GM19452 (cell line): ENCODE measurements at regions not wholly inside any gene's neighbourhood (a gene's known extent, or its start where the extent isn't known, plus 50 kb on each side); places are given as distances from the start of the nearest gene placed in this dataset.
A peak's percentile ranks its signal among the peaks of the same experiment; 100 is the strongest.
"Not testable (repeated sequence)": the region's sequence is repeated elsewhere in the genome, so short reads cannot be mapped to it uniquely, and the experiment has no call there.

Experiments used
- ATAC-seq: cut with Tn5 transposase; IDR thresholded peaks from one replicate; pipeline ENCODE4 v1.9.1; 2021; ENCODE audit not compliant: unreplicated experiment

- no peak for ATAC-seq
These were observed 186.0 kb upstream of the SOX6 start for GRCh38 chr11:16542353-16542752.

DNA sequence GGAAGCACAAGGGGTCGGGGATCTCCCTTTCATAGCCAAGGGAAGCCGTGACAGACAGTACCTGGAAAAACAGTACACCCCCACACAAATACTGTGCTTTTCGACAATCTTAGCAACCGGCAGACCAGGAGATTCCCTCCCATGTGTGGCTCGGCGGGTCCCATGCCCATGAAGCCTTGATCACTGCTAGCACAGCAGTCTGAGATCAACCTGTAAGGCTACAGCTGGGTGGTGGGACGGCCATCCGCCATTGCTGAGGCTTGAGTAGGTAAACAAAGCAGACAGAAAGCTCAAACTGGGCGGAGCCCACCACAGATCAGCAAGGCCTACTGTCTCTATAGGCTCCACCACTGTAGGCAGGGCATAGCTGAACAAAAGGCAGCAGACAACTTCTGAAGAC, 180.2 kb upstream of the SOX6 start:
- no peak for ATAC-seq

DNA sequence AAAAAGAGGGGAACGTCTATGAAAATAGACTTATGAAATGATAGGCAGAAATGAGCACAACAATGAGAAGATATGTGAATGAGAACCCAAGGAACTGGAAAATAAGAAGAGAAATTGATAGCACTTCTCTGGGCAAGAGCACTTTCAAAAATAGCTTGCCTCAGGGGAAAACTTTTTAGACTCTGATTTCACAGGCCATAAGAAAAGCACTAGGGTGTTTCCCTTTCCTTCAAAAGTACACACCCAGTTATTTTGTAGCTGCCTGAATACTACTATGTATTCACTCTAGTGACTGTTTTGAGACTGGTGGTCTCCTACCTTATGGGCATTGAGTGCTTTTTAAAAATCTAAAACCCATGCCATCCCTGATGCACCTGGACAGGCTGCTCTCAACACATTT, 172.3 kb upstream of the SOX6 start:
- no peak for ATAC-seq

- ATAC-seq, result no peak
These were observed 171.3 kb upstream of the SOX6 start for GRCh38 chr11:16527525-16528246.

- ATAC-seq, result no peak
These were observed 170.6 kb upstream of the SOX6 start for GRCh38 chr11:16526947-16527346.

DNA sequence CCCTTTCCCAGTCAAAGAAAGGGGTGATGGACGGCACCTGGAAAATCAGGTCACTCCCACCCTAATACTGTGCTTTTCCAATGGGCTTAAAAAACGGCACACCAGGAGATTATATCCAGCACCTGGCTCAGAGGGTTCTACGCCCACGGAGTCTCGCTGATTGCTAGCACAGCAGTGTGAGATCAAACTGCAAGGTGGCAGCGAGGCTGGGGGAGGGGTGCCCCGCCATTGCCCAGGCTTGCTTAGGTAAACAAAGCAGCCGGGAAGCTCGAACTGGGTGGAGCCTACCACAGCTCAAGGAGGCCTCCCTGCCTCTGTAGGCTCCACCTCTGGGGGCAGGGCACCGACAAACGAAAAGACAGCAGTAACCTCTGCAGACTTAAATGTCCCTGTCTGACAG, 164.4 kb upstream of the SOX6 start:
- ATAC-seq, result not testable (repeated sequence)

- peak; percentile 96 for ATAC-seq
These were observed 156.5 kb upstream of the SOX6 start for GRCh38 chr11:16512899-16513241.

DNA sequence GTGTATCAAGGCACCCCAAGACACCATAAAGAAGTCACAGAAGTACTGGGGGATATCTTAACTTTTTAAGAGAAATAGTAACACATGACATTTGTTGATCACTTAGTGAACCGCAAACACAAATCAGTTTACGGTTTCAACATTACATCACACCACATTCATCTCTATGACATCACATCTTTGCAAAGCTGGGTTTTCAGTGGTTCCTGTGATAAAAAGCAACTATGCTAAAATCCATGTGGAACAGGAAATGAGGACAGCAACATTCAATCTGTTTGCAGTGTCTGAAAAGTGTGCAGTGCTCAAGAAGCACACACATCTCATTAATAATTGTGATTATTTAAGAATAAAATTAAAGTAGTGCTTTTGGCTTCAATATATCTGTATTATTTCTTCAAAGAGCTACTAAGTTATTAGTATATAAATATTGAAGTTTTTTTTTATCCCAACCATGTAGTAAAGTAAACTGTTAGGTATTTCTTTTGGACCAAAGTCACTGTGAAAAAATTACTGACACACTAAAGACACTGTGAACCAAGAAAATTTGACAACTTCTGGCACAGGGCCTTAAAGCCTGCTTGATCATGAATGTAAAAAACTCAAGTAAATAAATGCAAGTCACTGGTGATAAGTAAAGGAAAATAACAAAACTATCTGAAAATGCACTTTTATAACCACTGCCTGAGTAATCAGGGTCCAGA, 156.0 kb upstream of the SOX6 start:
- ATAC-seq, result no peak

DNA sequence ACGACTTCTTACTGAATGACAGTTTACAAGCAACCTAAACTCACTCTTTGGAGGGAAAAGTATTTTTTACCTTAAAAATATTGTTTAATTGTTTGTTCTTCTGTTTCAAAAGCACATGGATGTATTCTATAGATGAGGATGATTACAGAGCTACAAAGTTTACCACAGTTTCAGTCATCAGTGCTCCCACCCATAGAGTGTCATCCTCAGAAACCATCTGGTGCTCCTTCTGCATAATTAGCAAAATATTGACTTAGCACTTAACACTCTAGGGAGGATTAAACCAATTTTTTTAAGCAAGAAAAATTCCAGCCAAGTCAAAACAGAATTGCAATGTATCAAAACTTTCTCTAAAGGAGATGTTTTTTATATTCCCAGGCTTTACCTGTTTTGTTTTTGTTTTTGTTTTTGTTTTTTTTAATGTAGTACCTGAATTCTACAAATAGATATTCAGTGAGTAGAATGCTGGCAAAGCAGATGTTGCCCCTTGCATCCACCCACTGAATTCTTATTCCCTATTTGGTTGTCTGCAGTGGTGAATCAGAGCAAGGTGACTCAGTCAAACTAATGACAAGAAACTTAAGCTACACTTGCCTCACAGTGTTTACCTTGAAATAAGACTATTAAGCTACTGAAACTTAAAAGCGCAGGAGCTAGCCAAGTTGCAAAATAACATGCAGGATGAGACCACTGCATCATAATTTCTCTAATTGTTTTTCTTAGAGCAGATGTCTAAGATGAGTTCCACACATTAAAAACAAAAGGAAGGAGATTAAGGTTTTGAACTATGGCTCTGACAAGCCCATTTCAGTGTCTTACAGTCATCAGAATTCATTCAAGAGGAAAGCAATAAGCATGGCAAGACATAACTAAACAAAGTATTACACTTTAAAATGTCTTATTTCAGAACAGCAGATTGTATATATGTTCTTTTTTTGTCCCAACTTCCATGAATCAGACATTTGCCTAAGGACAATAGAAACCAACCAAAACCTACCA, 155.1 kb upstream of the SOX6 start:
- no peak for ATAC-seq

DNA sequence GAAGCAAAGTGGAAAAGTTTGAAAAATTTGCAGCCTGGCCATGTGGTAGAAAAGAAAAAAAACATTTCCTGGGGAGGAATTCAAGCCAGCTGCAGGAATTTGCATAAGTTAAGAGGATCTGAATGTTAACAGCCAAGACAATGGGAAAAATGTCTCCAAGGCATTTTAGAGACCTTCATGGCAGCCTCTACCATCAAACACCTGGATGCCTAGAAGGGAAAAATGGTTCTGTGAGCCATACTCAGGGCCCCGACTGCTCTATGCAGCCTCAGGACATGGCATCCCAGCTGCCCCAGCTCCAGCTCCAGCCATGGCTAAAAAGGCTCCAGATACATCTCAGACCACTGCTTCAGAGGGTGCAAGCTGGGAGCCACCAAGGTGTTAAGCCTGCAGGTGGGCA, 149.1 kb upstream of the SOX6 start:
- no peak for ATAC-seq

- not testable (repeated sequence) for ATAC-seq
These were observed 147.5 kb upstream of the SOX6 start for GRCh38 chr11:16503891-16504290.

DNA sequence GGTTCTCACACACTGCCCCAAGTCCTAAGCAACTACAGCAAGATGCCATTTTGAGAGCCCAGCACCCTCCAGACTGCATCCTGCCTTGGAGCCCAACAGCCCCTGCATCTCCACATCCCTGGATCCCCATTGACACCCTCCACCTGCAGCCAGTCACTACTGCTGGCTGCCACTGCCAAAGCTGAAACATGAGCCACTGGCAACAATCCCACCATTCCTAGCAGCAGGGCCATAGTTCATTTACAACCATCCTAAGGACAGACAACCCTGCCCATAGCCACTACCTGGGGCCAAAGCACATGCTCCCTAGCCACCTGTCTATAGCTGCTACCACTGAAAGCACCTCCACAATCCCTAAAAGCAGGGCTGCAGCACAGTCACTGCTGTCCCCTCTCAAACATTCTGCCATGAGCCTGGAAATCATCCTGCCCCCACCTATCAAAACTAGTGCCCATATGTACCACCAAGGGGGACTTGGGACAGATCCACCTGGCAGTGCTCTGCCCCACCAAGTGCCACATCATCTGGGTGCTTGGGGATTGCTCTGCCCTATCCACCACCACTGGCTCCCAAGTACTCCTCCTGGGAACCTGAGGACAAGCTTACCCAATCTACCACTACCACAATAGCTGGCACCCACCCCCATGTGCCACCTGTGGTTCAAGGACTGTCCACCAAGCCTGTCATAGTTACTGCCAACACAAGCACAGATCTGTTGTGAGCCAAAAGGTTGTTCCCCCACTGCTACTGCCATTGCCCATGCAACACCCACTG, 138.8 kb upstream of the SOX6 start:
- no peak for ATAC-seq

GRCh38 chr11:16484434-16484833, 128.1 kb upstream of the SOX6 start:
- no peak for ATAC-seq

GRCh38 chr11:16474659-16475058, 118.3 kb upstream of the SOX6 start:
- ATAC-seq, result no peak

DNA sequence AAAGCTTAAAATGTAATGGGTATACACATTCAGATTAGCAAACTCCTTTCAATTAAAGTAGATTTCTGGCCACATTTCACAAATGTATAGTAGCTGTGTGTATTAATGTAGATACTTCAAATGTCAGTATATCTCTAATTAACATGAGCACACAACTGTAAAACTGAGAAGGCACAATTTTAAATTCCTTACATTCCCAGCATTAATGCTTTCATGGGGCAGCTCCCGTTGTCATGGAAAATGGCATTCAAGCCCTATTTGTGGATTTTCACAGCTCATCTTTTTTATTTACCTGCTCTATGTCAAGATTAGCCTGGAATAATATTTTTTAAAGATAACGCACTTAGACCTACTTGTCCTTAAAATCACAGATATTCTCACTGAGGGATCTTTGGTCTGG, 113.6 kb upstream of the SOX6 start:
- no peak for ATAC-seq

GRCh38 chr11:16468735-16469453, 112.5 kb upstream of the SOX6 start:
- ATAC-seq, result no peak

GRCh38 chr11:16460508-16460907, 104.2 kb upstream of the SOX6 start:
- no peak for ATAC-seq

- ATAC-seq, result no peak
These were observed 100.0 kb upstream of the SOX6 start for GRCh38 chr11:16456366-16456765.

- ATAC-seq, result no peak
These were observed 98.0 kb upstream of the SOX6 start for GRCh38 chr11:16454289-16454863.
